HFF-Myc (cell line): ENCODE measurements at regions not wholly inside any gene's neighbourhood (a gene's known extent, or its start where the extent isn't known, plus 50 kb on each side); places are given as distances from the start of the nearest gene placed in this dataset.

Experiments used
- DNase-seq: peaks from one replicate; pipeline ENCODE4 v3.0.0-alpha.2; 2011; ENCODE audit warnings: low read depth; ENCODE audit errors: extremely low read depth
- H3K4me3 ChIP-seq: replicated peaks from 2 replicates; pipeline ENCODE4 v1.5.1; 2011; ENCODE audit warnings: low read depth, mild to moderate bottlenecking, control low read depth, low read length
- TF ChIP-seq, protein P1 (sequence below): IDR thresholded peaks from 2 replicates; pipeline ENCODE4 v1.5.1; 2012; ENCODE audit warnings: mild to moderate bottlenecking, low read depth, low read length, control low read depth; ENCODE audit errors: missing control alignments

DNA sequence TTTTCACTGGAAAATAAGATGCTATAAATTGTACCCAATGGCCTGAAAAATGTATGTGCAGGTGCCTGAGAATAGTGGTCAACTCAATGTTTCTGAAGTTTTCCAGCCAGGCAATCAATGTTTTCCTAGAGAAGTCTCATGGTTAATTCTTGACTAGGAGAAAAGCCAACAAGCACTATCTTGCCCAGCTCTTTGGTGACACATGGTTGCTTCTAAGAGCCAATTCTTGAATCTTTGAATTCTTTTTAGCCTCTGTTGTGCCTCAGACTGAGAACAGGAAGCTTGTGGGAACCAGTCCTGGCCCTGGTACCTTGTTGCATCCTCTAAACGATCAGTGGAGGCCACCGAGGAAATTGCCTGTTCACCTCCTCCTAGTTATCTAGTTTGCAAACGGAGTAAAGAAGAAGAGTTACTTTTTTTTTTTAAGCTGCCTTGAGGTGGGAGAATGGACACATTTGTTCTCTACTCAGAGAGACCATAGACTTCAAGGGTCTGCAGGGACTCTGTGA is 144.0 kb upstream of the MKLN1 start:
- H3K4me3 ChIP-seq: no peak overlapping the region
- TF ChIP-seq, protein P1, sequence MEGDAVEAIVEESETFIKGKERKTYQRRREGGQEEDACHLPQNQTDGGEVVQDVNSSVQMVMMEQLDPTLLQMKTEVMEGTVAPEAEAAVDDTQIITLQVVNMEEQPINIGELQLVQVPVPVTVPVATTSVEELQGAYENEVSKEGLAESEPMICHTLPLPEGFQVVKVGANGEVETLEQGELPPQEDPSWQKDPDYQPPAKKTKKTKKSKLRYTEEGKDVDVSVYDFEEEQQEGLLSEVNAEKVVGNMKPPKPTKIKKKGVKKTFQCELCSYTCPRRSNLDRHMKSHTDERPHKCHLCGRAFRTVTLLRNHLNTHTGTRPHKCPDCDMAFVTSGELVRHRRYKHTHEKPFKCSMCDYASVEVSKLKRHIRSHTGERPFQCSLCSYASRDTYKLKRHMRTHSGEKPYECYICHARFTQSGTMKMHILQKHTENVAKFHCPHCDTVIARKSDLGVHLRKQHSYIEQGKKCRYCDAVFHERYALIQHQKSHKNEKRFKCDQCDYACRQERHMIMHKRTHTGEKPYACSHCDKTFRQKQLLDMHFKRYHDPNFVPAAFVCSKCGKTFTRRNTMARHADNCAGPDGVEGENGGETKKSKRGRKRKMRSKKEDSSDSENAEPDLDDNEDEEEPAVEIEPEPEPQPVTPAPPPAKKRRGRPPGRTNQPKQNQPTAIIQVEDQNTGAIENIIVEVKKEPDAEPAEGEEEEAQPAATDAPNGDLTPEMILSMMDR: no peak
- no peak for DNase-seq

DNA sequence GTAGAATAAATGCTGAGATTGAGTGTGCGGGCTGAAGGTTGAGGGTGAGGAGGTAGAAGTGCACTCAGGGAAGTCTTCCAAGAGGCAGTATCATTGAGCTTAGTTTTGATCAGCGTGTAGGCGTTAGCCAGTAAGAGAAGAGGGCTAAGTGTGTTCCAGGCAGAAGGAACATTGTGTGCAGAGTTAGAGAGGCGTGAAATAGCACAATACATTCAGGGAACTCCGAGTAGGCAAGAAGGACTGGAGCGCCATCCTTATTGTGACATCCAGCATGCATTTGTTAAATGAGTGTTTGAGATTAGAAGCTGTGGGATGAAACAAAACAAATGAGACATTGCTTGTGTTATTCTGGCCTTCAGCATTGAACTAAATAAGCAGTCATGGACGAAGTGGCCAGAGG is 140.9 kb upstream of the MKLN1 start:
- TF ChIP-seq, protein P1: no peak
- H3K4me3 ChIP-seq: no peak overlapping the region
- no peak for DNase-seq

GRCh38 chr7:131188367-131189339 is 139.0 kb upstream of the MKLN1 start:
- TF ChIP-seq, protein P1: no peak
- peak; percentile 99 for DNase-seq
- no peak overlapping the region for H3K4me3 ChIP-seq

DNA sequence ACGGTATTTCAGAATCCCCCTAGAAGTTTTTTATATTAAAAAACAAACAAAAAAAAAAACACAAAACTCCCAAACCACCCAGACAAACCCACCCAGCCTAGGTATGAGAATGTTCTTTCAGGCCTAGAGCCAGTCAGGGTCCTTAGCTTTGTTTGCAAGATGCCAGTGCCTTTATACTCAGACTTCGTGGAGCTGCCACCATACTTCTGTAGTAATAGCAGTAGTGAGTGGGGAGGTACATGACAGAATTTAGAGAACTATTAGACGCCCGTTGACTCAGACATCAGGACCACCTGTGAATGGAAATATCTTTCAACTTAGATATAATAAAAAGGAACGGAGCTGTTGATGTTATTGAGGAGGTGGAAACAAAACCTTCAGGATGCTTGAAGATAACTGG is 138.2 kb upstream of the MKLN1 start:
- TF ChIP-seq, protein P1: no peak
- DNase-seq: no peak
- no peak overlapping the region for H3K4me3 ChIP-seq

DNA sequence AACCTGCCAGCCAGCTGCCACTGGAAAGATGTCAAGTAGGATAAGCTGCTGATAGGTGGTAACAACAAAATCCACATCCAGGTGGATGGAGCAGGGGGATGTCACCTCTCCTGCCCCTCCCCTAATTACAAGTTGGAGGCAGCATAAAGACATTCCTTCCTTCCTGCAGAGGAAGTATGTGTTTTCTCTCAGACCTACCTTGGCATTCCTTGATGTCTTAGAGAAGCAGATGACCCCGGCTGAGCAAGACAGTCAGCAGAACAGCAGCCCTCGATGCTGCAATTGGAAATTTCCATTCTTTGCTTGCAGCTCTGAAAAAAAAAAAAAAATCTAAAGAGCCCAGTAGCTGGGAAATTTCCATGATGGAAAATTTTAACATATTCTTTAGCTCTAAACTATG is 137.5 kb upstream of the MKLN1 start:
- H3K4me3 ChIP-seq: no peak overlapping the region
- TF ChIP-seq, protein P1: no peak
- DNase-seq: no peak

DNA sequence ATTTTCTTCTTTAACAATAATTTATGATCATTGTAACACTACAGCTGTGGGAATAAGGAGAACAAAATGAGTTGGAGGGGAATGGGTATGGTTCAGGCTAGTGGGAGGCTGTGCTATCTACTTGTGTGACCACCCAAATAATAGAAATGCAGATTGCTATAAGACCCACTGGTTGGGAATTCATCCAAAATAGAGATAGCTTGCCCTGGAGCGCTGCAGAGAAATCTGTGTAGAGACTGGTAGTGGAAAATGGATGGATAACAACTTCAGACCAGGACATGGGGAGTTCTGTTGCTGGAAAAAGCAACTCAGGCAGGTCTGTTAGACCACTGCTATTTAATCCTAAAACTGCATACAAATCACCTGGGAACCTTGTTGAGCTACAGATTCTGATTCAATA is 137.1 kb upstream of the MKLN1 start:
- H3K4me3 ChIP-seq: no peak overlapping the region
- TF ChIP-seq, protein P1: no peak
- no peak for DNase-seq
